Pancreas (tissue), 10 donors: ENCODE measurements at regions not wholly inside any gene's neighbourhood (a gene's known extent, or its start where the extent isn't known, plus 50 kb on each side); places are given as distances from the start of the nearest gene placed in this dataset.
A peak's percentile ranks its signal among the peaks of the same experiment; 100 is the strongest.

ENCODE experiments used
- ATAC-seq, 4 donors: fragments of 200-7000 bp; cut with Tn5 transposase; one replicate each; pipeline versions ENCODE4 v1.8.0 to v1.9.1; 2020; ENCODE audit warnings: mild to moderate bottlenecking in 4 of 4, moderate library complexity in 4 of 4
- DNase-seq, 6 donors: peaks; one replicate each; pipeline ENCODE4 v3.0.0-alpha.2; 2020
- FAIRE-seq: peaks from 2 replicates; lab custom pipeline; 2012; peaks lifted over from hg19 to GRCh38; lab: Jason Lieb, UNC
- H3K27ac ChIP-seq, 4 donors: fragments of 200-600 bp; sonication (generic); 1 replicate in 3 of 4; 2 replicates in 1 of 4; pipeline versions ENCODE4 v1.5.0 to v1.8.0; 2020
- H3K27me3 ChIP-seq, 4 donors: fragments of 200-600 bp; one replicate each; pipeline ENCODE4 v1.8.0; 2021
- H3K36me3 ChIP-seq, 3 donors: fragments of 200-600 bp; sonication (generic) in 1 of 3; one replicate each; pipeline versions ENCODE4 v1.5.0 to v1.8.0; 2020 to 2021
- H3K4me1 ChIP-seq, 3 donors: fragments of 200-600 bp; one replicate each; pipeline ENCODE4 v1.8.0; 2021
- H3K4me3 ChIP-seq, 4 donors: fragments of 200-600 bp; sonication (generic) in 2 of 4; one replicate each; pipeline versions ENCODE4 v1.5.0 to v1.8.0; 2020 to 2021
- H3K9me3 ChIP-seq, 4 donors: fragments of 200-600 bp; one replicate each; pipeline ENCODE4 v1.8.0; 2021
- CTCF ChIP-seq, 4 donors: fragments of 200-600 bp; sonication (generic) in 3 of 4; IDR thresholded peaks; one replicate each; pipeline versions ENCODE4 v1.5.0 to v1.8.0; 2021; ENCODE audit warnings: antibody characterized with exemption in 4 of 4
- WGBS, 2 donors: extraction: QIAGEN DNeasy Blood & Tissue Kit; methylation state at CpG; one replicate each; pipeline ENCODE4 v1.1.7; 2013; 5-methylcytosine and 5-hydroxymethylcytosine counted together
- intact Hi-C, 3 donors: fragments of 100-400 bp; cut with DNase I; formaldehyde crosslinking; loops; one replicate each; pipeline versions ENCODE4 v1.11.1 to v1.14.2; 2022
- donor health status: healthy with polysubstance abuse.
- donor health status: DM: no; HTN: no; CAD: no; lungs with moderate emphysema.
- donor health status: DM: no; HTN: no; CAD: no.
- donor health status: control.
- donor health status: control.
- donor health status: Bipolar disorder and iron deficiency.
- donor health status: DM: yes; HTN: yes; CAD: no.
- donor health status: DM: no; HTN: no; CAD: no.
- donor health status: DM: no; HTN: no; CAD: no.
- donor health status: DM: yes; HTN: yes; CAD: no.

GRCh38 chr9:14405176-14405706, 91.3 kb upstream of the NFIB start:
- intact Hi-C loops, result no loop called here
- no peak overlapping the region for H3K27ac ChIP-seq
- no peaks in the 10 kb centered on the region for H3K9me3 ChIP-seq
- no peak for TF ChIP-seq CTCF (IDR thresholded peaks at IDR 0.05)
- no peaks in the 10 kb centered on the region for H3K27me3 ChIP-seq
- no peak overlapping the region for H3K4me3 ChIP-seq
- no peaks in the 10 kb centered on the region for H3K36me3 ChIP-seq
- FAIRE-seq, result no peak
- peaks cover 0 to 3% (median 0%) of the 10 kb centered on the region in 3 donors for H3K4me1 ChIP-seq
- DNase-seq, result no peak
- WGBS, 2 donors, result 70 to 74% methylated on average over 3 of the region's 3 CpGs
- no peak for ATAC-seq

- intact Hi-C loops, result no loop called here
- Histone ChIP-seq H3K9me3 (no peaks in the 10 kb centered on the region), H3K27me3 (no peaks in the 10 kb centered on the region), H3K4me1 (peaks cover 0 to 3% (median 0%) of the 10 kb centered on the region in 3 donors), H3K4me3 (no peak overlapping the region), H3K27ac (no peak overlapping the region), H3K36me3 (no peaks in the 10 kb centered on the region)
- WGBS, 2 donors, result 51 to 57% methylated on average over 4 of the region's 4 CpGs
- FAIRE-seq, result no peak
- no peak for DNase-seq
- ATAC-seq, result no peak
- TF ChIP-seq CTCF (IDR thresholded peaks at IDR 0.05), result no peak
These were observed 89.1 kb upstream of the NFIB start for GRCh38 chr9:14403081-14403480.

GRCh38 chr9:14402583-14402982, 88.6 kb upstream of the NFIB start:
- no peaks in the 10 kb centered on the region for H3K36me3 ChIP-seq
- H3K4me3 ChIP-seq, result no peak overlapping the region
- H3K27me3 ChIP-seq, result no peaks in the 10 kb centered on the region
- intact Hi-C loops, result no loop called here
- no peak for DNase-seq
- 51 to 62% methylated on average over 3 of the region's 3 CpGs for WGBS, 2 donors
- H3K9me3 ChIP-seq, result no peaks in the 10 kb centered on the region
- FAIRE-seq, result peak; percentile 37
- H3K4me1 ChIP-seq, result peaks cover 0 to 3% (median 0%) of the 10 kb centered on the region in 3 donors
- ATAC-seq, result no peak
- no peak for TF ChIP-seq CTCF (IDR thresholded peaks at IDR 0.05)
- H3K27ac ChIP-seq, result no peak overlapping the region

- Histone ChIP-seq H3K27me3 (no peaks in the 10 kb centered on the region), H3K4me3 (no peak overlapping the region), H3K27ac (no peak overlapping the region), H3K36me3 (no peaks in the 10 kb centered on the region), H3K4me1 (peaks cover 0 to 3% (median 0%) of the 10 kb centered on the region in 3 donors), H3K9me3 (no peaks in the 10 kb centered on the region)
- 80 to 83% methylated on average over 2 of the region's 2 CpGs for WGBS, 2 donors
- no peak for DNase-seq
- TF ChIP-seq CTCF (IDR thresholded peaks at IDR 0.05), result no peak
- ATAC-seq, result no peak
- intact Hi-C loops, result no loop called here
- no peak for FAIRE-seq
These were observed 88.0 kb upstream of the NFIB start for GRCh38 chr9:14401911-14402310.

- no peaks in the 10 kb centered on the region for H3K27me3 ChIP-seq
- peak; percentile 20 for FAIRE-seq
- DNase-seq, result peak in 1 of 6 donors; percentile 16
These were observed 86.7 kb upstream of the NFIB start for GRCh38 chr9:14400658-14400995.

More at GRCh38 chr9:14400658-14400995, 86.7 kb upstream of the NFIB start:
- ATAC-seq, result peak in 3 of 4 donors; percentile 67 to 77 (median 69)
- intact Hi-C loops, result no loop called here
- Histone ChIP-seq H3K4me3 (no peak overlapping the region), H3K4me1 (peaks cover 0 to 3% (median 0%) of the 10 kb centered on the region in 3 donors), H3K27ac (no peak overlapping the region), H3K36me3 (no peaks in the 10 kb centered on the region), H3K9me3 (no peaks in the 10 kb centered on the region)
- no peak for TF ChIP-seq CTCF (IDR thresholded peaks at IDR 0.05)
- 72 to 79% methylated on average over 6 of the region's 6 CpGs for WGBS, 2 donors
